ENCODE measurements at regions not wholly inside any gene's neighbourhood (a gene's known extent, or its start where the extent isn't known, plus 50 kb on each side); places are given as distances from the start of the nearest gene placed in this dataset.

DNA sequence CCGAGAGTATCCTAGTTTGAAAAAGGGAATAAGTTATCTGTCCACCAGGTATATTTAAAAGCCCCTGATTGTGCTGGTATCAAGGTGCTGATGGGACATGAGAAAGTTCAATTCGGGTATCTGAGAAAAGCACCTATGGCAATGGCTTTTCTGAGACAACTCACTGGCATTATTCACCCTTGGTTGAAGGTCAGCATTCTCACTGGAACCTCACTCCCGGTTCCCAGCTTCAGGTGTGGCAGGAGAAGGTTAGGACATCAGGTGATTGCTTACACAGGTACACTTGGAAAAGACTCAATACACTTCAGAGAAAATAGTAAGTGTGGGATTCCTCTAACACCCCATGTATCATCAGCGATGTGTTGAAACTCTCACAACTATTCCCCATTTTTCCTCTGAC is 643.1 kb downstream of the INHBA start:
- TF ChIP-seq, protein P1, sequence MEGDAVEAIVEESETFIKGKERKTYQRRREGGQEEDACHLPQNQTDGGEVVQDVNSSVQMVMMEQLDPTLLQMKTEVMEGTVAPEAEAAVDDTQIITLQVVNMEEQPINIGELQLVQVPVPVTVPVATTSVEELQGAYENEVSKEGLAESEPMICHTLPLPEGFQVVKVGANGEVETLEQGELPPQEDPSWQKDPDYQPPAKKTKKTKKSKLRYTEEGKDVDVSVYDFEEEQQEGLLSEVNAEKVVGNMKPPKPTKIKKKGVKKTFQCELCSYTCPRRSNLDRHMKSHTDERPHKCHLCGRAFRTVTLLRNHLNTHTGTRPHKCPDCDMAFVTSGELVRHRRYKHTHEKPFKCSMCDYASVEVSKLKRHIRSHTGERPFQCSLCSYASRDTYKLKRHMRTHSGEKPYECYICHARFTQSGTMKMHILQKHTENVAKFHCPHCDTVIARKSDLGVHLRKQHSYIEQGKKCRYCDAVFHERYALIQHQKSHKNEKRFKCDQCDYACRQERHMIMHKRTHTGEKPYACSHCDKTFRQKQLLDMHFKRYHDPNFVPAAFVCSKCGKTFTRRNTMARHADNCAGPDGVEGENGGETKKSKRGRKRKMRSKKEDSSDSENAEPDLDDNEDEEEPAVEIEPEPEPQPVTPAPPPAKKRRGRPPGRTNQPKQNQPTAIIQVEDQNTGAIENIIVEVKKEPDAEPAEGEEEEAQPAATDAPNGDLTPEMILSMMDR (IDR thresholded peaks at IDR 0.05) = no peak
- no peak for TF ChIP-seq POLR2A (IDR thresholded peaks at IDR 0.05)
